Right renal pelvis (tissue), 4 donors: ENCODE measurements at regions not wholly inside any gene's neighbourhood (a gene's known extent, or its start where the extent isn't known, plus 50 kb on each side); places are given as distances from the start of the nearest gene placed in this dataset.

Experiments
- DNase-seq, 4 donors: peaks; one replicate each; pipeline ENCODE4 v3.0.0-alpha.2; 2013; ENCODE audit warnings: low read depth in 4 of 4, low spot score in 3 of 4, missing footprints in 1 of 4

- no peak for DNase-seq
These were observed 50.2 kb upstream of the XPA start for GRCh38 chr9:97747201-97747965.

- DNase-seq: no peak
These were observed 51.4 kb upstream of the XPA start for GRCh38 chr9:97748525-97748924.

GRCh38 chr9:97749928-97750327 lies 52.8 kb upstream of the XPA start:
- DNase-seq: no peak

- DNase-seq: no peak
These were observed 54.4 kb upstream of the XPA start for GRCh38 chr9:97751531-97751930.

- no peak for DNase-seq
These were observed 55.1 kb upstream of the XPA start for GRCh38 chr9:97752274-97752673.

- no peak for DNase-seq
These were observed 56.2 kb upstream of the XPA start for GRCh38 chr9:97753364-97753763.

- DNase-seq: no peak
These were observed 56.8 kb upstream of the XPA start for GRCh38 chr9:97753975-97754374.

GRCh38 chr9:97755618-97756267 lies 58.6 kb upstream of the XPA start:
- no peak for DNase-seq

GRCh38 chr9:97756991-97757390 lies 59.9 kb upstream of the XPA start:
- DNase-seq: no peak

GRCh38 chr9:97758334-97758916 lies 61.3 kb upstream of the XPA start:
- no peak for DNase-seq

GRCh38 chr9:97759581-97760288 lies 62.6 kb upstream of the XPA start:
- no peak for DNase-seq

GRCh38 chr9:97761056-97761598 lies 64.0 kb upstream of the XPA start:
- DNase-seq: no peak

- no peak for DNase-seq
These were observed 64.7 kb upstream of the XPA start for GRCh38 chr9:97761879-97762278.

- no peak for DNase-seq
These were observed 66.7 kb upstream of the XPA start for GRCh38 chr9:97763874-97764273.

GRCh38 chr9:97766092-97766491 lies 69.0 kb upstream of the XPA start:
- DNase-seq: no peak

GRCh38 chr9:97766610-97767009 lies 69.5 kb upstream of the XPA start:
- no peak for DNase-seq

GRCh38 chr9:97767891-97768290 lies 70.8 kb upstream of the XPA start:
- DNase-seq: no peak

- DNase-seq: no peak
These were observed 71.6 kb upstream of the XPA start for GRCh38 chr9:97768746-97769145.

- no peak for DNase-seq
These were observed 72.1 kb upstream of the XPA start for GRCh38 chr9:97769208-97769607.

- no peak for DNase-seq
These were observed 73.8 kb upstream of the XPA start for GRCh38 chr9:97770808-97771372.

- DNase-seq: no peak
These were observed 74.5 kb upstream of the XPA start for GRCh38 chr9:97771641-97772040.
